GM23338 (cell line): ENCODE measurements at regions not wholly inside any gene's neighbourhood (a gene's known extent, or its start where the extent isn't known, plus 50 kb on each side); places are given as distances from the start of the nearest gene placed in this dataset.

Source experiments
- ATAC-seq: fragments of 200-7000 bp; cut with Tn5 transposase; 3 replicates; pipeline ENCODE4 v1.9.1; 2020
- DNase-seq: peaks from one replicate; pipeline ENCODE4 v3.0.0-alpha.2; 2015; ENCODE audit warnings: low spot score
- H2AFZ ChIP-seq: fragments of 200-600 bp; sonication (generic); 2 replicates; pipeline ENCODE4 v1.8.0; 2016; ENCODE audit warnings: antibody characterized with exemption, mild to moderate bottlenecking, moderate library complexity
- H3F3A ChIP-seq: fragments of 200-600 bp; sonication (generic); replicated peaks from 2 replicates; pipeline ENCODE4 v1.8.0; 2017; ENCODE audit warnings: antibody characterized with exemption, mixed run types, low read depth
- H3K27ac ChIP-seq: fragments of 200-600 bp; sonication (generic); 2 replicates; pipeline ENCODE4 v1.6.1; 2016; ENCODE audit warnings: low read depth
- H3K27me3 ChIP-seq: fragments of 200-600 bp; sonication (generic); 2 replicates; pipeline ENCODE4 v1.8.0; 2016; ENCODE audit warnings: mild to moderate bottlenecking, mixed run types, moderate library complexity; ENCODE audit not compliant: insufficient read depth
- H3K36me3 ChIP-seq: fragments of 200-600 bp; sonication (generic); 2 replicates; pipeline ENCODE4 v1.8.0; 2016; ENCODE audit warnings: mild to moderate bottlenecking; ENCODE audit not compliant: insufficient read depth
- H3K4me1 ChIP-seq: fragments of 200-600 bp; sonication (generic); 2 replicates; pipeline ENCODE4 v1.8.0; 2016; ENCODE audit warnings: mild to moderate bottlenecking, moderate library complexity; ENCODE audit not compliant: insufficient read depth
- H3K4me2 ChIP-seq: fragments of 200-600 bp; sonication (generic); 2 replicates; pipeline ENCODE4 v1.7.1; 2017; ENCODE audit warnings: mixed run types
- H3K4me3 ChIP-seq: fragments of 200-600 bp; sonication (generic); 2 replicates; pipeline ENCODE4 v1.6.1; 2016; ENCODE audit warnings: mixed run types
- H3K79me2 ChIP-seq: fragments of 200-600 bp; sonication (generic); replicated peaks from 2 replicates; pipeline ENCODE4 v1.8.0; 2017; ENCODE audit warnings: mild to moderate bottlenecking; ENCODE audit not compliant: insufficient read depth
- H3K9me2 ChIP-seq: fragments of 200-600 bp; sonication (generic); 2 replicates; pipeline ENCODE4 v1.8.0; 2017; ENCODE audit not compliant: insufficient read depth
- H4K20me1 ChIP-seq: fragments of 200-600 bp; sonication (generic); replicated peaks from 2 replicates; pipeline ENCODE4 v1.8.0; 2017; ENCODE audit warnings: mild to moderate bottlenecking; ENCODE audit not compliant: insufficient read depth
- H3K27ac Mint-ChIP-seq: 2 replicates; pipeline ENCODE4 v1.8.0; 2020; ENCODE audit warnings: inconsistent platforms, mild to moderate bottlenecking, moderate library complexity, mixed read lengths
- H3K27me3 Mint-ChIP-seq: 3 replicates; pipeline ENCODE4 v1.8.0; 2022; ENCODE audit warnings: low read depth, mild to moderate bottlenecking, moderate library complexity, mixed read lengths, inconsistent platforms; ENCODE audit not compliant: insufficient read depth, poor library complexity
- H3K36me3 Mint-ChIP-seq: 3 replicates; pipeline ENCODE4 v1.8.0; 2021; ENCODE audit warnings: low read depth, mild to moderate bottlenecking, inconsistent platforms, moderate library complexity, mixed read lengths
- H3K4me1 Mint-ChIP-seq: 3 replicates; pipeline ENCODE4 v1.8.0; 2020; ENCODE audit warnings: mild to moderate bottlenecking, inconsistent platforms, mixed read lengths
- H3K4me3 Mint-ChIP-seq: 3 replicates; pipeline ENCODE4 v1.8.0; 2021; ENCODE audit warnings: moderate library complexity, mild to moderate bottlenecking, inconsistent platforms, mixed read lengths
- H3K9me3 Mint-ChIP-seq: 3 replicates; pipeline ENCODE4 v1.8.0; 2020; ENCODE audit warnings: moderate library complexity, mild to moderate bottlenecking, inconsistent platforms, mixed read lengths
- CREB1 ChIP-seq: fragments of 250-450 bp; sonication (Bioruptor Pico); IDR thresholded peaks from 2 replicates; pipeline ENCODE4 v1.5.0; 2020; ENCODE audit warnings: low read depth, mild to moderate bottlenecking, moderate library complexity
- CTCF ChIP-seq, 2 experiments: fragments of 200-600 bp in 1 of 2; sonication (generic) in 1 of 2; conservative IDR thresholded peaks; 2 replicates each; pipeline versions ENCODE4 v1.5.1 to v1.6.1; 2016 to 2017; ENCODE audit warnings: antibody characterized with exemption in 2 of 2, low read depth in 2 of 2, mild to moderate bottlenecking in 2 of 2, moderate library complexity in 1 of 2
- ETS1 ChIP-seq: IDR thresholded peaks from 2 replicates; pipeline ENCODE4 v1.6.1; 2016; ENCODE audit warnings: antibody characterized with exemption
- EZH2 ChIP-seq: fragments of 200-600 bp; sonication (generic); IDR thresholded peaks from one replicate; pipeline ENCODE4 v1.8.0; 2017; ENCODE audit warnings: antibody characterized with exemption, mild to moderate bottlenecking, low read depth; ENCODE audit not compliant: unreplicated experiment
- EZH2phosphoT487 ChIP-seq: fragments of 200-600 bp; sonication (generic); IDR thresholded peaks from one replicate; pipeline ENCODE4 v1.8.1; 2018; ENCODE audit warnings: antibody characterized with exemption; ENCODE audit not compliant: unreplicated experiment
- JUNB ChIP-seq: IDR thresholded peaks from one replicate; pipeline ENCODE4 v1.6.1; 2016; ENCODE audit warnings: antibody characterized with exemption; ENCODE audit not compliant: unreplicated experiment
- NANOG ChIP-seq: IDR thresholded peaks from 2 replicates; pipeline ENCODE4 v1.6.1; 2016; ENCODE audit warnings: antibody characterized with exemption, borderline replicate concordance
- POLR2AphosphoS5 ChIP-seq: IDR thresholded peaks from 2 replicates; pipeline ENCODE4 v1.6.1; 2016; ENCODE audit warnings: antibody characterized with exemption, low read depth
- REST ChIP-seq: IDR thresholded peaks from one replicate; pipeline ENCODE4 v1.6.1; 2018; ENCODE audit warnings: antibody characterized with exemption; ENCODE audit not compliant: unreplicated experiment
- STAT1 ChIP-seq: IDR thresholded peaks from one replicate; pipeline ENCODE4 v1.6.1; 2016; ENCODE audit warnings: antibody characterized with exemption; ENCODE audit not compliant: unreplicated experiment
- ZNF114 ChIP-seq: fragments of 250-450 bp; sonication (Bioruptor Pico); IDR thresholded peaks from 2 replicates; pipeline ENCODE4 v1.5.0; 2020; ENCODE audit warnings: mild to moderate bottlenecking, moderate library complexity
- ZNF331 ChIP-seq: fragments of 250-450 bp; sonication (Bioruptor Pico); IDR thresholded peaks from 2 replicates; pipeline ENCODE4 v1.5.0; 2020; ENCODE audit warnings: low read depth, mild to moderate bottlenecking, moderate library complexity
- ZNF462 ChIP-seq: fragments of 250-450 bp; sonication (Bioruptor Pico); IDR thresholded peaks from 2 replicates; pipeline ENCODE4 v1.5.0; 2020; ENCODE audit warnings: mild to moderate bottlenecking, moderate library complexity

- H3K27me3 Mint-ChIP-seq, result no peaks in the 10 kb centered on the region
- Histone ChIP-seq H3K79me2 (no peaks in the 10 kb centered on the region), H3K27me3 (no peaks in the 10 kb centered on the region), H3K4me2 (no peak overlapping the region), H2AFZ (no peak overlapping the region), H4K20me1 (no peaks in the 10 kb centered on the region), H3F3A (no peaks in the 10 kb centered on the region), H3K4me1 (no peaks in the 10 kb centered on the region), H3K36me3 (no peaks in the 10 kb centered on the region), H3K9me2 (no peaks in the 10 kb centered on the region; the same call in 1 of the 2 replicates), H3K4me3 (no peak overlapping the region), H3K27ac (no peak overlapping the region)
- ATAC-seq (no peak), DNase-seq (no peak)
- H3K4me3 Mint-ChIP-seq, result no peak overlapping the region
- TF ChIP-seq ETS1 (no peak), EZH2phosphoT487 (no peak), JUNB (no peak), REST (no peak), ZNF462 (no peak), POLR2AphosphoS5 (no peak), EZH2 (no peak), ZNF331 (CRISPR knock-in tag) (no peak), STAT1 (no peak), NANOG (no peak), ZNF114 (CRISPR knock-in tag) (no peak), CTCF (conservative IDR thresholded peaks at IDR 0.05; ENCODE audit: low read depth in 2 of 2) (no peak), CREB1 (CRISPR knock-in tag) (no peak)
- H3K27ac Mint-ChIP-seq, result no peak overlapping the region
- no peaks in the 10 kb centered on the region for H3K4me1 Mint-ChIP-seq
- peaks cover 16% of the 10 kb centered on the region for H3K9me3 Mint-ChIP-seq
- peaks cover 6% of the 10 kb centered on the region for H3K36me3 Mint-ChIP-seq
Measured at GRCh38 chr18:60996822-60997221, 336.4 kb upstream of the CDH20 start.
